A549 (cell line): ENCODE measurements at regions not wholly inside any gene's neighbourhood (a gene's known extent, or its start where the extent isn't known, plus 50 kb on each side); places are given as distances from the start of the nearest gene placed in this dataset.

Experiments
- ATAC-seq, 2 experiments: fragments of 200-7000 bp in 1 of 2; fragments of >200 bp in 1 of 2; cut with Nextera tagmentation in 1 of 2; cut with Tn5 transposase in 1 of 2; 3 replicates each; pipeline versions ENCODE4 v1.8.0 to v1.9.1; 2018 to 2020; ENCODE audit warnings: mild to moderate bottlenecking in 1 of 2, moderate library complexity in 1 of 2
- CTCF ChIA-PET: fragments of 300-600 bp; sonication (Branson Sonifier 250); formaldehyde crosslinking; extraction: SDS; loops from one replicate; lab custom pipeline; 2021; ENCODE audit warnings: antibody characterized with exemption, inconsistent platforms; lab: Yijun Ruan, JAX
- POLR2A ChIA-PET: fragments of 350-600 bp; formaldehyde crosslinking; extraction: SDS; loops from one replicate; lab custom pipeline; 2021; ENCODE audit warnings: antibody characterized with exemption, inconsistent platforms; lab: Yijun Ruan, JAX
- DNase-seq, 2 experiments: peaks; one replicate each; pipeline versions ENCODE4 v3.0.0 to v3.0.0-alpha.2; 2011 to 2016; ENCODE audit warnings: low read depth in 1 of 2, low spot score in 1 of 2
- FAIRE-seq: peaks from 2 replicates; lab custom pipeline; 2011; peaks lifted over from hg19 to GRCh38; lab: Jason Lieb, UNC
- H3K27ac ChIP-seq, 2 experiments: fragments of >200 bp; sonication (Bioruptor Twin); formaldehyde crosslinking; 3 replicates each; pipeline ENCODE4 v1.5.1; 2016 to 2017
- H3K4me1 ChIP-seq: fragments of >200 bp; sonication (Bioruptor Twin); formaldehyde crosslinking; 3 replicates; pipeline ENCODE4 v1.6.1; 2016
- H3K4me2 ChIP-seq: fragments of >200 bp; sonication (Bioruptor Twin); formaldehyde crosslinking; 3 replicates; pipeline ENCODE4 v1.6.1; 2016
- H3K4me3 ChIP-seq: fragments of >200 bp; sonication (Bioruptor Twin); formaldehyde crosslinking; 3 replicates; pipeline ENCODE4 v1.5.1; 2016
- H3K9me3 ChIP-seq: fragments of >200 bp; sonication (Bioruptor Twin); formaldehyde crosslinking; 3 replicates; pipeline ENCODE4 v1.6.1; 2016
- BHLHE40 ChIP-seq: IDR thresholded peaks from 2 replicates; pipeline ENCODE4 v1.6.1; 2012; ENCODE audit warnings: low read depth, low read length, inconsistent platforms
- CBX8 ChIP-seq: fragments of 200-600 bp; sonication (generic); IDR thresholded peaks from 2 replicates; pipeline ENCODE4 v1.6.1; 2016
- CHD4 ChIP-seq: fragments of 200-600 bp; sonication (generic); IDR thresholded peaks from 2 replicates; pipeline ENCODE4 v1.6.1; 2016; ENCODE audit warnings: antibody characterized with exemption, mild to moderate bottlenecking, borderline replicate concordance
- ESRRA ChIP-seq: fragments of 150-350 bp; IDR thresholded peaks from 2 replicates; pipeline ENCODE4 v1.6.1; 2014; ENCODE audit warnings: mild to moderate bottlenecking, low read length, borderline replicate concordance
- FOSL2 ChIP-seq, 2 experiments: fragments of 450-650 bp in 1 of 2; fragments of >200 bp in 1 of 2; sonication (Bioruptor Twin) in 1 of 2; formaldehyde crosslinking; IDR thresholded peaks; 2 replicates each; pipeline versions ENCODE4 v1.5.0 to v1.6.1; 2016 to 2020; ENCODE audit warnings: mild to moderate bottlenecking in 1 of 2, moderate library complexity in 1 of 2
- HOXA7 ChIP-seq: fragments of 250-450 bp; sonication (Bioruptor Pico); IDR thresholded peaks from 2 replicates; pipeline ENCODE4 v1.5.0; 2020; ENCODE audit warnings: mild to moderate bottlenecking, moderate library complexity
- KDM5A ChIP-seq: fragments of 200-600 bp; sonication (generic); IDR thresholded peaks from 2 replicates; pipeline ENCODE4 v1.6.1; 2016; ENCODE audit warnings: antibody characterized with exemption, mild to moderate bottlenecking
- MYC ChIP-seq: IDR thresholded peaks from 2 replicates; pipeline ENCODE4 v1.6.1; 2012; ENCODE audit warnings: mild to moderate bottlenecking, inconsistent platforms, low read length, improper control_type of control experiment, borderline replicate concordance
- NFE2L2 ChIP-seq: fragments of 150-350 bp; conservative IDR thresholded peaks from 2 replicates; pipeline ENCODE4 v1.6.1; 2014; ENCODE audit warnings: low read length
- NPAS2 ChIP-seq: fragments of 250-450 bp; sonication (Bioruptor Pico); IDR thresholded peaks from 2 replicates; pipeline ENCODE4 v1.8.0; 2022; ENCODE audit warnings: mild to moderate bottlenecking, moderate library complexity, borderline replicate concordance
- NR3C1 ChIP-seq: fragments of >200 bp; sonication (Bioruptor Twin); formaldehyde crosslinking; IDR thresholded peaks from 3 replicates; pipeline ENCODE4 v1.6.1; 2017
- PHF8 ChIP-seq: fragments of 200-600 bp; sonication (generic); IDR thresholded peaks from 2 replicates; pipeline ENCODE4 v1.6.1; 2016; ENCODE audit warnings: low read depth, mild to moderate bottlenecking, antibody characterized with exemption, moderate library complexity, borderline replicate concordance
- POLR2A ChIP-seq: IDR thresholded peaks from 2 replicates; pipeline ENCODE4 v1.6.1; 2012; ENCODE audit warnings: mild to moderate bottlenecking, low read length
- RAD21 ChIP-seq, 2 experiments: fragments of >200 bp in 1 of 2; sonication (Bioruptor Twin) in 1 of 2; formaldehyde crosslinking in 1 of 2; IDR thresholded peaks in 1 of 2; conservative IDR thresholded peaks in 1 of 2; 2 replicates in 1 of 2; 3 replicates in 1 of 2; pipeline ENCODE4 v1.6.1; 2012 to 2018; ENCODE audit warnings: inconsistent platforms in 1 of 2
- RARB ChIP-seq: fragments of 250-450 bp; sonication (Bioruptor Pico); IDR thresholded peaks from 2 replicates; pipeline ENCODE4 v1.8.0; 2021; ENCODE audit warnings: mild to moderate bottlenecking, moderate library complexity
- RNF2 ChIP-seq: fragments of 200-600 bp; sonication (generic); IDR thresholded peaks from 2 replicates; pipeline ENCODE4 v1.6.1; 2016; ENCODE audit warnings: low read depth, mild to moderate bottlenecking, antibody characterized with exemption, moderate library complexity, borderline replicate concordance
- SMC3 ChIP-seq: fragments of >200 bp; sonication (Bioruptor Twin); formaldehyde crosslinking; IDR thresholded peaks from 3 replicates; pipeline ENCODE4 v1.6.1; 2018; ENCODE audit warnings: inconsistent platforms
- SREBF2 ChIP-seq: fragments of 450-650 bp; IDR thresholded peaks from 2 replicates; pipeline ENCODE4 v1.6.1; 2014; ENCODE audit warnings: mild to moderate bottlenecking, moderate library complexity
- ZC3H11A ChIP-seq: fragments of 450-650 bp; IDR thresholded peaks from 2 replicates; pipeline ENCODE4 v1.6.1; 2014; ENCODE audit warnings: antibody characterized with exemption, mild to moderate bottlenecking
- ZSCAN20 ChIP-seq: fragments of 250-450 bp; sonication (Bioruptor Pico); IDR thresholded peaks from 2 replicates; pipeline ENCODE4 v1.8.0; 2022; ENCODE audit warnings: mild to moderate bottlenecking, moderate library complexity
- WGBS: methylation state at CpG from one replicate; pipeline ENCODE4 v1.1.6; 2017; ENCODE audit errors: missing lambda C conversion rate; 5-methylcytosine and 5-hydroxymethylcytosine counted together
- TF ChIP-seq, protein P1 (sequence below): IDR thresholded peaks from 2 replicates; pipeline ENCODE4 v1.6.1; 2012
- TF ChIP-seq, protein P2 (sequence below): fragments of >200 bp; sonication (Bioruptor Twin); formaldehyde crosslinking; IDR thresholded peaks from 3 replicates; pipeline ENCODE4 v1.5.1; 2016
- TF ChIP-seq, protein P3 (sequence below): IDR thresholded peaks from 2 replicates; pipeline ENCODE4 v1.6.1; 2012; ENCODE audit warnings: low read depth, borderline replicate concordance
- TF ChIP-seq, protein P4 (sequence below): fragments of 250-450 bp; sonication (Bioruptor Pico); IDR thresholded peaks from 2 replicates; pipeline ENCODE4 v1.5.0; 2021; ENCODE audit warnings: mild to moderate bottlenecking, moderate library complexity, borderline replicate concordance

DNA sequence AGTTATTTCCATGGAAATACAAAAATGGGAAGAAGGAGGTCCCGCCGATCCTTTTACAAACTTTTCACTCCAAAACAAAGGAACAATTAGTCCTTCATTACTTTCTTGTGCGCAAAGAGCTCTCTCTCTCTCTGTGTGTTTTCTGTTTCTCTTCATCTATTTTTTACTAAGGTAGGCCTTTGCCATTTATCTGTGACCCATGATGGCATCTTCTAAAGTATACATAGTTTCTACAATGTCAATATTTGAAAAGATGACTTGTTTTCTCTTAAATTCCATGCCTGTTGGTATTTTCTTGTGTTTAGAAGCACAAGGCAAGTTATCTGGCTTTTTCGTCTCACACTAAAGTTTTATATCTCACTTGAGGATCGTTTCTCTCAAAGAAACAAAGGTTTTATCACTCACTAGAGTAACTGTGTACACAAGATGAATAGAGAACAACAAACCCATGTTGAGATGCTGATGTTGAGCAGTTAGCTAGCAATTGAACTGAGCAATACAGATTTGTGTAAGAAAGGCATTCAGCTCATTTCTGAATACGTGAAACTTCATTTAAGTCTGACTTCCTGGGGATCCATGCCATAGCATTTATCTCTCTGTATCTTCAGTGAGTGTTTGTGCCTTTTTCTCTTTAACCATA is 250.3 kb downstream of the GBA3 start (continued):
- TF ChIP-seq SMC3 = no peak

DNA sequence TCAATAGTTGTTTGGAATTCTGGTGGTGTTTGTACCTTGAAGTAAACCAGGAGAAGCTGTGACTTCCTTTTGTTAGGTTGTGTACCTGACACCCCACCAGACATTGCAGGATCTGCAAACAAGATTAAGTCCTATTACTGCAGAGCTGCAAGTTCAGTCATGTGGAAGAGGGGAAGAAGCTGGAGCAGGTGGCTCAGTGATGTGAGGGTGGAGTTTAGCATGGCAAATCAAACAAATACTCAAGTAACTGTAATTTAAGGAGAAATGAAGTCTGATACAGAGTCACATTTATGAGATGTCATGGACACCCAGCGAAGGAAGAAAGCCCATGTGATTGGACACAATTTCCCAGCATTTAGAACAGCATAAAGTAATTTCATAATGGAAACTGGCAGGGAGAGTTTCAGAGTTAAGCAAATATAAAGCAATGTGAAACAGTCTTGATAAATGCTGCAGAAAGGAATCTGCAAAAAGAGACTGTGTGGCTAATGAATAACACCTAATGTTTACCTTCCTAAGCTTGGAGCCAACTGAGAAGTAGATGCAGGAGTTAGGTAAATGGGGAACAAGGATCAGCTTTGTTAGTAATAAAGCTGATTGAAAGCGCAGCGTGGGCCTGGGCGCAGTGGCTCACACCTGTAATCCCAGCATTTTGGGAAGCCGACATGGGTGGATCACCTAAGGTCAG is 249.1 kb downstream of the GBA3 start:
- no peak overlapping the region for H3K4me2 ChIP-seq
- DNase-seq (peak in 1 of 2 experiments; percentile 1), FAIRE-seq (no peak), ATAC-seq (no peak)
- H3K9me3 ChIP-seq = no peaks in the 10 kb centered on the region
- TF ChIP-seq ZC3H11A = no peak
- no peak for TF ChIP-seq NFE2L2
- no peak for TF ChIP-seq NR3C1
- no peak for TF ChIP-seq RAD21 (conservative IDR thresholded peaks at IDR 0.05 in 1 of 2, IDR thresholded peaks at IDR 0.05 in 1 of 2)
- no peak for TF ChIP-seq KDM5A
- no peak for TF ChIP-seq RARB (CRISPR knock-in tag)
- TF ChIP-seq BHLHE40 = no peak
- TF ChIP-seq HOXA7 = no peak
- no peak for TF ChIP-seq FOSL2 (IDR thresholded peaks at IDR 0.05)
- TF ChIP-seq FOSL2 (CRISPR knock-in tag; IDR thresholded peaks at IDR 0.05) = no peak
- no peak for TF ChIP-seq MYC
- no peak for TF ChIP-seq ESRRA
- no peak for TF ChIP-seq PHF8
- no peak for TF ChIP-seq ZSCAN20 (CRISPR knock-in tag)
- no peak for TF ChIP-seq CBX8
- TF ChIP-seq SMC3 = no peak
- TF ChIP-seq, protein P1, sequence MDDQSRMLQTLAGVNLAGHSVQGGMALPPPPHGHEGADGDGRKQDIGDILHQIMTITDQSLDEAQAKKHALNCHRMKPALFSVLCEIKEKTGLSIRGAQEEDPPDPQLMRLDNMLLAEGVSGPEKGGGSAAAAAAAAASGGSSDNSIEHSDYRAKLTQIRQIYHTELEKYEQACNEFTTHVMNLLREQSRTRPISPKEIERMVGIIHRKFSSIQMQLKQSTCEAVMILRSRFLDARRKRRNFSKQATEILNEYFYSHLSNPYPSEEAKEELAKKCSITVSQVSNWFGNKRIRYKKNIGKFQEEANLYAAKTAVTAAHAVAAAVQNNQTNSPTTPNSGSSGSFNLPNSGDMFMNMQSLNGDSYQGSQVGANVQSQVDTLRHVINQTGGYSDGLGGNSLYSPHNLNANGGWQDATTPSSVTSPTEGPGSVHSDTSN = no peak
- no peak for TF ChIP-seq POLR2A
- no peaks in the 10 kb centered on the region for H3K4me1 ChIP-seq
- ChIA-PET CTCF (no interaction called here), POLR2A (no interaction called here)
- no peak overlapping the region for H3K27ac ChIP-seq
- no peak overlapping the region for H3K4me3 ChIP-seq
- 40% methylated on average over 5 of the region's 5 CpGs for WGBS

DNA sequence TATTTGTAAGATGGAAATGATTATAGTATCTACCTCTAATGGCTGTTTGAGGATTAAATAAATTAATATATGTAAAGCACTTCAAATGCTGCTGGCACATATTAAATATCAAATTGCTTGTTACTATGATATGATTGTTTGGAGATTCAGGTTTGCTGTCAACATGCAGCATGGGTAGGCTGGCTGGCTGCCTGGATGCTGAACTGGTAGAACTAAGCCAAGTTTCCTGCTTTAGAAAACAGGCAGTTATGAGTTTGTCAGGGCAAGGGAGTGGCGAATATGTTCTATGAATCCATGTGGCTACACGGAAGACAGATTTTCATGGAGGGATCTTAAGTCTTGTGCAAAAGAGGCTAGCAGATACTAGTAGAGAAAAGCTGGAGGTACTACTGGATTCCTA is 239.6 kb downstream of the GBA3 start:
- TF ChIP-seq, protein P2, sequence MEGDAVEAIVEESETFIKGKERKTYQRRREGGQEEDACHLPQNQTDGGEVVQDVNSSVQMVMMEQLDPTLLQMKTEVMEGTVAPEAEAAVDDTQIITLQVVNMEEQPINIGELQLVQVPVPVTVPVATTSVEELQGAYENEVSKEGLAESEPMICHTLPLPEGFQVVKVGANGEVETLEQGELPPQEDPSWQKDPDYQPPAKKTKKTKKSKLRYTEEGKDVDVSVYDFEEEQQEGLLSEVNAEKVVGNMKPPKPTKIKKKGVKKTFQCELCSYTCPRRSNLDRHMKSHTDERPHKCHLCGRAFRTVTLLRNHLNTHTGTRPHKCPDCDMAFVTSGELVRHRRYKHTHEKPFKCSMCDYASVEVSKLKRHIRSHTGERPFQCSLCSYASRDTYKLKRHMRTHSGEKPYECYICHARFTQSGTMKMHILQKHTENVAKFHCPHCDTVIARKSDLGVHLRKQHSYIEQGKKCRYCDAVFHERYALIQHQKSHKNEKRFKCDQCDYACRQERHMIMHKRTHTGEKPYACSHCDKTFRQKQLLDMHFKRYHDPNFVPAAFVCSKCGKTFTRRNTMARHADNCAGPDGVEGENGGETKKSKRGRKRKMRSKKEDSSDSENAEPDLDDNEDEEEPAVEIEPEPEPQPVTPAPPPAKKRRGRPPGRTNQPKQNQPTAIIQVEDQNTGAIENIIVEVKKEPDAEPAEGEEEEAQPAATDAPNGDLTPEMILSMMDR = no peak
- TF ChIP-seq, protein P3, sequence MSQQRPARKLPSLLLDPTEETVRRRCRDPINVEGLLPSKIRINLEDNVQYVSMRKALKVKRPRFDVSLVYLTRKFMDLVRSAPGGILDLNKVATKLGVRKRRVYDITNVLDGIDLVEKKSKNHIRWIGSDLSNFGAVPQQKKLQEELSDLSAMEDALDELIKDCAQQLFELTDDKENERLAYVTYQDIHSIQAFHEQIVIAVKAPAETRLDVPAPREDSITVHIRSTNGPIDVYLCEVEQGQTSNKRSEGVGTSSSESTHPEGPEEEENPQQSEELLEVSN = no peak
- TF ChIP-seq SREBF2 = no peak
- TF ChIP-seq NR3C1 = no peak
- no peak for TF ChIP-seq NFE2L2
- no peak for TF ChIP-seq HOXA7
- TF ChIP-seq, protein P4, sequence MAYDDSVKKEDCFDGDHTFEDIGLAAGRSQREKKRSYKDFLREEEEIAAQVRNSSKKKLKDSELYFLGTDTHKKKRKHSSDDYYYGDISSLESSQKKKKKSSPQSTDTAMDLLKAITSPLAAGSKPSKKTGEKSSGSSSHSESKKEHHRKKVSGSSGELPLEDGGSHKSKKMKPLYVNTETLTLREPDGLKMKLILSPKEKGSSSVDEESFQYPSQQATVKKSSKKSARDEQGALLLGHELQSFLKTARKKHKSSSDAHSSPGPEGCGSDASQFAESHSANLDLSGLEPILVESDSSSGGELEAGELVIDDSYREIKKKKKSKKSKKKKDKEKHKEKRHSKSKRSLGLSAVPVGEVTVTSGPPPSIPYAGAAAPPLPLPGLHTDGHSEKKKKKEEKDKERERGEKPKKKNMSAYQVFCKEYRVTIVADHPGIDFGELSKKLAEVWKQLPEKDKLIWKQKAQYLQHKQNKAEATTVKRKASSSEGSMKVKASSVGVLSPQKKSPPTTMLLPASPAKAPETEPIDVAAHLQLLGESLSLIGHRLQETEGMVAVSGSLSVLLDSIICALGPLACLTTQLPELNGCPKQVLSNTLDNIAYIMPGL (CRISPR knock-in tag) = no peak
- TF ChIP-seq SMC3 = no peak
- TF ChIP-seq RNF2 = no peak
- no peak for TF ChIP-seq CHD4
- TF ChIP-seq NPAS2 (CRISPR knock-in tag) = no peak
- TF ChIP-seq, all 56 proteins: peak for 0
- H3K4me1 ChIP-seq = no peaks in the 10 kb centered on the region
- no peak overlapping the region for H3K4me3 ChIP-seq
- ATAC-seq = no peak
- FAIRE-seq = no peak
- H3K27ac ChIP-seq = no peak overlapping the region
- H3K9me3 ChIP-seq = no peaks in the 10 kb centered on the region
- POLR2A ChIA-PET = no interaction called here
- CTCF ChIA-PET = no interaction called here
- WGBS = 62% methylated on average over 2 of the region's 2 CpGs
- no peak overlapping the region for H3K4me2 ChIP-seq
- DNase-seq = no peak
